ENCODE measurements at regions not wholly inside any gene's neighbourhood (a gene's known extent, or its start where the extent isn't known, plus 50 kb on each side); places are given as distances from the start of the nearest gene placed in this dataset.

- no peak for TF ChIP-seq CTCF (IDR thresholded peaks at IDR 0.05)
- TF ChIP-seq EP300 (IDR thresholded peaks at IDR 0.05), result no peak
These were observed 334.2 kb downstream of the NUP35 start for GRCh38 chr2:183458460-183458859.

Measured in esophagus muscularis mucosa (tissue), 3 donors.